Activated B cell treated with CpG ODN at 0.5 μM for 24 hours (primary cell): ENCODE measurements at regions not wholly inside any gene's neighbourhood (a gene's known extent, or its start where the extent isn't known, plus 50 kb on each side); places are given as distances from the start of the nearest gene placed in this dataset.

Experiments used
- ATAC-seq: fragments of 200-7000 bp; cut with Tn5 transposase; one replicate; pipeline ENCODE4 v1.10.0; 2021; ENCODE audit warnings: low read depth, mild to moderate bottlenecking, moderate library complexity
- CTCF ChIA-PET: fragments of 350-600 bp; sonication (Branson Sonifier 250); formaldehyde crosslinking; loops from one replicate; lab custom pipeline; 2021; ENCODE audit warnings: antibody characterized with exemption; lab: Charles Lee
- POLR2A ChIA-PET: fragments of 350-600 bp; sonication (Branson Sonifier 250); formaldehyde crosslinking; loops from one replicate; lab custom pipeline; 2021; ENCODE audit warnings: antibody characterized with exemption; lab: Charles Lee
- DNase-seq: peaks from one replicate; pipeline ENCODE4 v3.0.0; 2022
- H3K27ac Mint-ChIP-seq: one replicate; pipeline ENCODE4 v1.8.0; 2020; ENCODE audit warnings: mixed read lengths
- H3K27me3 Mint-ChIP-seq: one replicate; pipeline ENCODE4 v1.8.0; 2021; ENCODE audit warnings: mixed read lengths
- H3K36me3 Mint-ChIP-seq: one replicate; pipeline ENCODE4 v1.8.0; 2021; ENCODE audit warnings: low read depth, mixed read lengths
- H3K4me1 Mint-ChIP-seq: one replicate; pipeline ENCODE4 v1.8.0; 2021; ENCODE audit warnings: mixed read lengths
- H3K4me3 Mint-ChIP-seq: one replicate; pipeline ENCODE4 v1.8.0; 2020; ENCODE audit warnings: mild to moderate bottlenecking, mixed read lengths
- H3K9me3 Mint-ChIP-seq: one replicate; pipeline ENCODE4 v1.8.0; 2020; ENCODE audit warnings: mixed read lengths
- CTCF ChIP-seq: fragments of 200-600 bp; IDR thresholded peaks from one replicate; pipeline ENCODE4 v1.8.0; 2022; ENCODE audit warnings: antibody characterized with exemption, mild to moderate bottlenecking
- intact Hi-C: fragments of 100-400 bp; cut with micrococcal nuclease; formaldehyde crosslinking; loops from one replicate; pipeline ENCODE4 v1.15.1; 2024

DNA sequence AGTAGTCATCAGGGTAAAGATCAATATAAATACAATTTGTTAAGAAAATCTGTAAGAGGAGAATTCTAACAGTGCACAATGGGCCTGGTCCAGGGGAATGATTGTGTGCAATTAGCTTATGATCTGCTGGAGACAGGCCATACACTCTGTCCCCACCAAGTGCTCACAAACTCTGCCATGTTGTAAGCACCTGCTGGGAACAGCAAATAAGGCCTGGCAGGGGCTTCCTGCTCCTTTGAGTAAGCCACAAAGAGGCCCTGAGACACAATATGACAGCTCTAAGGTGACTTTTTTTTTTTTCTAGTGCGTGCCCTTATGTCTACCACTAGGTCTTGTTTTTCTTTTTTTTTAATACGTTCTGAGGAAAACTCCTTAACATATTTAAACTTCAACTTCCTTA is 866.3 kb upstream of the PCDH7 start:
- DNase-seq (no peak), ATAC-seq (no peak)
- intact Hi-C loops = no loop called here
- no peak overlapping the region for H3K4me3 Mint-ChIP-seq
- H3K27ac Mint-ChIP-seq = no peak overlapping the region
- H3K9me3 Mint-ChIP-seq = peaks cover 14% of the 10 kb centered on the region
- H3K4me1 Mint-ChIP-seq = no peaks in the 10 kb centered on the region
- no peak for TF ChIP-seq CTCF
- no peaks in the 10 kb centered on the region for H3K36me3 Mint-ChIP-seq
- CTCF ChIA-PET = no interaction called here
- H3K27me3 Mint-ChIP-seq = no peaks in the 10 kb centered on the region
- POLR2A ChIA-PET = no interaction called here

- no peaks in the 10 kb centered on the region for H3K36me3 Mint-ChIP-seq
- no peak overlapping the region for H3K4me3 Mint-ChIP-seq
- H3K27me3 Mint-ChIP-seq = no peaks in the 10 kb centered on the region
- H3K4me1 Mint-ChIP-seq = no peaks in the 10 kb centered on the region
- DNase-seq = no peak
- POLR2A ChIA-PET = no interaction called here
- CTCF ChIA-PET = no interaction called here
- no peak overlapping the region for H3K27ac Mint-ChIP-seq
- ATAC-seq = no peak
- intact Hi-C loops = no loop called here
- peaks cover 20% of the 10 kb centered on the region for H3K9me3 Mint-ChIP-seq
- TF ChIP-seq CTCF = no peak
Observed at GRCh38 chr4:29861307-29861706, 858.9 kb upstream of the PCDH7 start.

GRCh38 chr4:29867412-29867811 is 852.8 kb upstream of the PCDH7 start:
- POLR2A ChIA-PET = no interaction called here
- intact Hi-C loops = no loop called here
- no peaks in the 10 kb centered on the region for H3K4me1 Mint-ChIP-seq
- no peak for DNase-seq
- no peaks in the 10 kb centered on the region for H3K36me3 Mint-ChIP-seq
- ATAC-seq = no peak
- CTCF ChIA-PET = no interaction called here
- no peak overlapping the region for H3K4me3 Mint-ChIP-seq
- H3K27me3 Mint-ChIP-seq = no peaks in the 10 kb centered on the region
- TF ChIP-seq CTCF = no peak
- peaks cover 13% of the 10 kb centered on the region for H3K9me3 Mint-ChIP-seq
- no peak overlapping the region for H3K27ac Mint-ChIP-seq

GRCh38 chr4:29900336-29900735 is 819.8 kb upstream of the PCDH7 start:
- Mint-ChIP-seq H3K9me3 (no peaks in the 10 kb centered on the region), H3K27ac (no peak overlapping the region), H3K27me3 (no peaks in the 10 kb centered on the region), H3K36me3 (no peaks in the 10 kb centered on the region), H3K4me1 (no peaks in the 10 kb centered on the region), H3K4me3 (no peak overlapping the region)
- ATAC-seq = no peak
- no peak for DNase-seq
- TF ChIP-seq CTCF = no peak
- ChIA-PET CTCF (no interaction called here), POLR2A (no interaction called here)
- intact Hi-C loops = no loop called here

DNA sequence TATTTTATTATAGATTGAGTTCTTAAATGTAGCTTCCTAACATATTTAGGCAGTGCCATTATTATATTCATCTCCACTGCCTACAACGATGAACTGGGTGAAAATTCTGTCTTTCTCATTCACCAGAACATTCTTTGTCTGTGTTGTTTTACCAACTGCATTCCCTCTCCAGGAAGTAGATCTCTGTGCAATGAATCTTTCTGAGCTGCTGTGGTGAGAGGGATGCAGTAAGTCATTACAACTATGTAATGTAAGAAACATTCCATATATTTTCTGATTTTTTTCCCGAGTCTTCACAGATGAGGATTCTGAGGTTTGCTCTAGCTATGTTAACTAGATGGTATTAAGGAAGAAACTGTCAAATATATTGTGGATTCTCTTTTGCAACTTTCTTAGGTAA is 811.9 kb upstream of the PCDH7 start:
- no peaks in the 10 kb centered on the region for H3K27me3 Mint-ChIP-seq
- CTCF ChIA-PET = no interaction called here
- no peak for TF ChIP-seq CTCF
- no peaks in the 10 kb centered on the region for H3K36me3 Mint-ChIP-seq
- no peak for DNase-seq
- intact Hi-C loops = no loop called here
- no peaks in the 10 kb centered on the region for H3K4me1 Mint-ChIP-seq
- POLR2A ChIA-PET = no interaction called here
- H3K4me3 Mint-ChIP-seq = no peak overlapping the region
- no peak for ATAC-seq
- peaks cover 7% of the 10 kb centered on the region for H3K9me3 Mint-ChIP-seq
- H3K27ac Mint-ChIP-seq = no peak overlapping the region
